ENCODE measurements at regions not wholly inside any gene's neighbourhood (a gene's known extent, or its start where the extent isn't known, plus 50 kb on each side); places are given as distances from the start of the nearest gene placed in this dataset.

DNA sequence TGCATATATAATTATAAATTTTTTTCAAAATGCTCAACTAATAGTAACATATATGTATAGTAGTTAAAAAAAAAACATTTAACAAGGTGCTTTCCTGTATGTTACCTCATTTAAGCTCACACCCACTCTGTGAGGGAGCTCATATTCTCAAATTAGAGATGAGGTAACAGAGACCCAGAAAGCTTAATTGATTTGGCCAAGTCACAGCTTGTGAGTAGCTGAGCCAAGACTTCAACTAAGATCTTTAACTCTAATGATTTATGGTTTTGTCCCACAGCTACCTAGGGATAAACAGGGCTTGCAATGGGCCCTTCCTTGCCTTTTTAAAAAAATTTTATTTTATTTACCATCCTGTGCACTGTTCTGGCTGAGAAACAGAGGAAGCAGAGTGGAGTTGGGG lies 230.0 kb upstream of the GOLIM4 start:
- ATAC-seq = no peak
- Histone ChIP-seq H3K9me2 (ENCODE audit: insufficient read depth) (no peaks in the 10 kb centered on the region), H3K9ac (ENCODE audit: low read length) (no peak overlapping the region), H3K4me1 (ENCODE audit: control insufficient read depth in 1 of 2, insufficient read depth in 2 of 2, low read length in 2 of 2) (no peaks in the 10 kb centered on the region), H3K9me3 (ENCODE audit: control insufficient read depth in 1 of 2, insufficient read depth in 1 of 2, low read depth in 1 of 2, low read length in 2 of 2) (no peaks in the 10 kb centered on the region), H3K79me2 (ENCODE audit: insufficient read depth, low read length) (no peaks in the 10 kb centered on the region), H3K27me3 (ENCODE audit: insufficient read depth, low read length) (0 out of 2 replicates have a peak, but pooled peaks cover 15% of the 10 kb centered on the region), H2AFZ (ENCODE audit: low read depth, low read length, poor library complexity, severe bottlenecking) (no peak overlapping the region), H3K4me2 (ENCODE audit: low read length) (no peak overlapping the region), H4K20me1 (ENCODE audit: insufficient read depth) (no peaks in the 10 kb centered on the region), H3K36me3 (ENCODE audit: control insufficient read depth in 1 of 2, insufficient read depth in 2 of 2, low read length in 2 of 2) (no peaks in the 10 kb centered on the region), H3K27ac (ENCODE audit: low read depth, low read length) (no peak overlapping the region), H3K4me3 (replicated peaks in 1 of 2; ENCODE audit: low read depth in 1 of 2, low read length in 2 of 2) (no peak overlapping the region)
- CTCF ChIA-PET = no interaction called here
- RAD21 ChIA-PET (ENCODE audit: low non-redundant PET in 1 of 2, low total read pairs in 2 of 2, uncharacterized antibody in 2 of 2, unreplicated experiment in 2 of 2) = no interaction called here
- POLR2A ChIA-PET = no interaction called here
- no TSS peak for BruUV-seq (replicated peaks)
- TF ChIP-seq, protein P1, sequence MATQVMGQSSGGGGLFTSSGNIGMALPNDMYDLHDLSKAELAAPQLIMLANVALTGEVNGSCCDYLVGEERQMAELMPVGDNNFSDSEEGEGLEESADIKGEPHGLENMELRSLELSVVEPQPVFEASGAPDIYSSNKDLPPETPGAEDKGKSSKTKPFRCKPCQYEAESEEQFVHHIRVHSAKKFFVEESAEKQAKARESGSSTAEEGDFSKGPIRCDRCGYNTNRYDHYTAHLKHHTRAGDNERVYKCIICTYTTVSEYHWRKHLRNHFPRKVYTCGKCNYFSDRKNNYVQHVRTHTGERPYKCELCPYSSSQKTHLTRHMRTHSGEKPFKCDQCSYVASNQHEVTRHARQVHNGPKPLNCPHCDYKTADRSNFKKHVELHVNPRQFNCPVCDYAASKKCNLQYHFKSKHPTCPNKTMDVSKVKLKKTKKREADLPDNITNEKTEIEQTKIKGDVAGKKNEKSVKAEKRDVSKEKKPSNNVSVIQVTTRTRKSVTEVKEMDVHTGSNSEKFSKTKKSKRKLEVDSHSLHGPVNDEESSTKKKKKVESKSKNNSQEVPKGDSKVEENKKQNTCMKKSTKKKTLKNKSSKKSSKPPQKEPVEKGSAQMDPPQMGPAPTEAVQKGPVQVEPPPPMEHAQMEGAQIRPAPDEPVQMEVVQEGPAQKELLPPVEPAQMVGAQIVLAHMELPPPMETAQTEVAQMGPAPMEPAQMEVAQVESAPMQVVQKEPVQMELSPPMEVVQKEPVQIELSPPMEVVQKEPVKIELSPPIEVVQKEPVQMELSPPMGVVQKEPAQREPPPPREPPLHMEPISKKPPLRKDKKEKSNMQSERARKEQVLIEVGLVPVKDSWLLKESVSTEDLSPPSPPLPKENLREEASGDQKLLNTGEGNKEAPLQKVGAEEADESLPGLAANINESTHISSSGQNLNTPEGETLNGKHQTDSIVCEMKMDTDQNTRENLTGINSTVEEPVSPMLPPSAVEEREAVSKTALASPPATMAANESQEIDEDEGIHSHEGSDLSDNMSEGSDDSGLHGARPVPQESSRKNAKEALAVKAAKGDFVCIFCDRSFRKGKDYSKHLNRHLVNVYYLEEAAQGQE (IDR thresholded peaks at IDR 0.05; ENCODE audit: low read depth) = no peak
- intact Hi-C loops (cut with micrococcal nuclease) = no loop called here
- DNase-seq (ENCODE audit: low read depth, low spot score) = no peak

DNA sequence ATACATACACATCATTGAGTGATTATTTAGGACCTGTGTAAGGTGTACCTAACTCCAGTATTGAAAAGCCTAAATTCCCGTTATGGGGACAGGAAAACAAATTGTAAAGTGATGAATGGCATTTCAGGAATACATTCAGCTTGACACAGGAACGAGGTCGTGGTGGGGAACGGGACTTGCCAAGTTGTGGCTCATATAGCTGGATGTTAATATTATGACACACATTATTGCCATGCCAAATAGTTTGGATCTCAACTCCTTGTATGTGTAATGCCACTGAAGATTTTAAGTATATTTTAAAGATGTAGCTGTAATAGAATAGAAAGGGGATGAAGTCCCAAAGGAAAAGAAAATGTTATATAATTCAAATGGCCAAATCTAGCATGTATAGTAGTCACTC lies 227.2 kb upstream of the GOLIM4 start:
- Histone ChIP-seq H3K79me2 (ENCODE audit: insufficient read depth, low read length) (no peaks in the 10 kb centered on the region), H3K9ac (ENCODE audit: low read length) (no peak overlapping the region), H3K9me2 (ENCODE audit: insufficient read depth) (no peaks in the 10 kb centered on the region), H3K27ac (ENCODE audit: low read depth, low read length) (no peak overlapping the region), H3K4me3 (replicated peaks in 1 of 2; ENCODE audit: low read depth in 1 of 2, low read length in 2 of 2) (no peak overlapping the region), H3K4me2 (ENCODE audit: low read length) (no peak overlapping the region), H2AFZ (ENCODE audit: low read depth, low read length, poor library complexity, severe bottlenecking) (no peak overlapping the region), H4K20me1 (ENCODE audit: insufficient read depth) (no peaks in the 10 kb centered on the region), H3K9me3 (ENCODE audit: control insufficient read depth in 1 of 2, insufficient read depth in 1 of 2, low read depth in 1 of 2, low read length in 2 of 2) (no peaks in the 10 kb centered on the region), H3K27me3 (ENCODE audit: insufficient read depth, low read length) (0 out of 2 replicates have a peak, but pooled peaks cover 12% of the 10 kb centered on the region), H3K36me3 (ENCODE audit: control insufficient read depth in 1 of 2, insufficient read depth in 2 of 2, low read length in 2 of 2) (no peaks in the 10 kb centered on the region), H3K4me1 (ENCODE audit: control insufficient read depth in 1 of 2, insufficient read depth in 2 of 2, low read length in 2 of 2) (no peaks in the 10 kb centered on the region)
- DNase-seq (ENCODE audit: low read depth, low spot score) (no peak), ATAC-seq (no peak)
- ChIA-PET POLR2A (no interaction called here), RAD21 (ENCODE audit: low non-redundant PET in 1 of 2, low total read pairs in 2 of 2, uncharacterized antibody in 2 of 2, unreplicated experiment in 2 of 2) (no interaction called here), CTCF (no interaction called here)
- BruUV-seq (replicated peaks) = no TSS peak
- intact Hi-C loops (cut with micrococcal nuclease) = no loop called here
- TF ChIP-seq SRF (IDR thresholded peaks at IDR 0.05; ENCODE audit: low read depth) = no peak
- TF ChIP-seq POLR2A (IDR thresholded peaks at IDR 0.05; ENCODE audit: borderline replicate concordance, extremely low read depth, insufficient read depth, insufficient read length) = no peak
- no peak for TF ChIP-seq EZH2 (IDR thresholded peaks at IDR 0.05)
- no peak for TF ChIP-seq ZFX (IDR thresholded peaks at IDR 0.05)
- TF ChIP-seq TCF7L2 (IDR thresholded peaks at IDR 0.05; ENCODE audit: borderline replicate concordance, extremely low read depth, insufficient read depth, insufficient read length) = no peak
- TF ChIP-seq CBX3 (IDR thresholded peaks at IDR 0.05; ENCODE audit: low read depth) = no peak
- TF ChIP-seq, protein P2, sequence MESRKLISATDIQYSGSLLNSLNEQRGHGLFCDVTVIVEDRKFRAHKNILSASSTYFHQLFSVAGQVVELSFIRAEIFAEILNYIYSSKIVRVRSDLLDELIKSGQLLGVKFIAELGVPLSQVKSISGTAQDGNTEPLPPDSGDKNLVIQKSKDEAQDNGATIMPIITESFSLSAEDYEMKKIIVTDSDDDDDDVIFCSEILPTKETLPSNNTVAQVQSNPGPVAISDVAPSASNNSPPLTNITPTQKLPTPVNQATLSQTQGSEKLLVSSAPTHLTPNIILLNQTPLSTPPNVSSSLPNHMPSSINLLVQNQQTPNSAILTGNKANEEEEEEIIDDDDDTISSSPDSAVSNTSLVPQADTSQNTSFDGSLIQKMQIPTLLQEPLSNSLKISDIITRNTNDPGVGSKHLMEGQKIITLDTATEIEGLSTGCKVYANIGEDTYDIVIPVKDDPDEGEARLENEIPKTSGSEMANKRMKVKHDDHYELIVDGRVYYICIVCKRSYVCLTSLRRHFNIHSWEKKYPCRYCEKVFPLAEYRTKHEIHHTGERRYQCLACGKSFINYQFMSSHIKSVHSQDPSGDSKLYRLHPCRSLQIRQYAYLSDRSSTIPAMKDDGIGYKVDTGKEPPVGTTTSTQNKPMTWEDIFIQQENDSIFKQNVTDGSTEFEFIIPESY (IDR thresholded peaks at IDR 0.05; ENCODE audit: extremely low read depth, insufficient replicate concordance, low read length) = no peak
- TF ChIP-seq ELF1 (IDR thresholded peaks at IDR 0.05; ENCODE audit: borderline replicate concordance, low read depth) = no peak
- TF ChIP-seq, protein P3, sequence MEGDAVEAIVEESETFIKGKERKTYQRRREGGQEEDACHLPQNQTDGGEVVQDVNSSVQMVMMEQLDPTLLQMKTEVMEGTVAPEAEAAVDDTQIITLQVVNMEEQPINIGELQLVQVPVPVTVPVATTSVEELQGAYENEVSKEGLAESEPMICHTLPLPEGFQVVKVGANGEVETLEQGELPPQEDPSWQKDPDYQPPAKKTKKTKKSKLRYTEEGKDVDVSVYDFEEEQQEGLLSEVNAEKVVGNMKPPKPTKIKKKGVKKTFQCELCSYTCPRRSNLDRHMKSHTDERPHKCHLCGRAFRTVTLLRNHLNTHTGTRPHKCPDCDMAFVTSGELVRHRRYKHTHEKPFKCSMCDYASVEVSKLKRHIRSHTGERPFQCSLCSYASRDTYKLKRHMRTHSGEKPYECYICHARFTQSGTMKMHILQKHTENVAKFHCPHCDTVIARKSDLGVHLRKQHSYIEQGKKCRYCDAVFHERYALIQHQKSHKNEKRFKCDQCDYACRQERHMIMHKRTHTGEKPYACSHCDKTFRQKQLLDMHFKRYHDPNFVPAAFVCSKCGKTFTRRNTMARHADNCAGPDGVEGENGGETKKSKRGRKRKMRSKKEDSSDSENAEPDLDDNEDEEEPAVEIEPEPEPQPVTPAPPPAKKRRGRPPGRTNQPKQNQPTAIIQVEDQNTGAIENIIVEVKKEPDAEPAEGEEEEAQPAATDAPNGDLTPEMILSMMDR (IDR thresholded peaks at IDR 0.05 in 2 of 3, conservative IDR thresholded peaks at IDR 0.05 in 1 of 3; ENCODE audit: borderline replicate concordance in 1 of 3, insufficient read depth in 1 of 3, low read depth in 2 of 3, low read length in 2 of 3) = no peak
- TF ChIP-seq, protein P4, sequence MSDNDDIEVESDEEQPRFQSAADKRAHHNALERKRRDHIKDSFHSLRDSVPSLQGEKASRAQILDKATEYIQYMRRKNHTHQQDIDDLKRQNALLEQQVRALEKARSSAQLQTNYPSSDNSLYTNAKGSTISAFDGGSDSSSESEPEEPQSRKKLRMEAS (IDR thresholded peaks at IDR 0.05) = no peak
- TF ChIP-seq JUND (IDR thresholded peaks at IDR 0.05) = no peak
- no peak for TF ChIP-seq EGR1 (IDR thresholded peaks at IDR 0.05; ENCODE audit: low read depth)
- no peak for TF ChIP-seq SP1 (IDR thresholded peaks at IDR 0.05; ENCODE audit: low read depth)
